ENCODE measurements at regions not wholly inside any gene's neighbourhood (a gene's known extent, or its start where the extent isn't known, plus 50 kb on each side); places are given as distances from the start of the nearest gene placed in this dataset.

- no peak for TF ChIP-seq CTCF (IDR thresholded peaks at IDR 0.05)
- TF ChIP-seq POLR2A (IDR thresholded peaks at IDR 0.05; ENCODE audit: low read depth) = no peak
These were observed 97.7 kb upstream of the SGK1 start for GRCh38 chr6:134415656-134416055.

Data from esophagus muscularis mucosa (tissue), 3 donors.